CD1c-positive myeloid dendritic cell (primary cell): ENCODE measurements at regions not wholly inside any gene's neighbourhood (a gene's known extent, or its start where the extent isn't known, plus 50 kb on each side); places are given as distances from the start of the nearest gene placed in this dataset.

ENCODE experiments used
- DNase-seq: peaks from one replicate; pipeline ENCODE4 v3.0.0-alpha.2; 2016; ENCODE audit errors: extremely low spot score

GRCh38 chr1:22315315-22316078, 136.2 kb upstream of the ZBTB40 start:
- no peak for DNase-seq

DNA sequence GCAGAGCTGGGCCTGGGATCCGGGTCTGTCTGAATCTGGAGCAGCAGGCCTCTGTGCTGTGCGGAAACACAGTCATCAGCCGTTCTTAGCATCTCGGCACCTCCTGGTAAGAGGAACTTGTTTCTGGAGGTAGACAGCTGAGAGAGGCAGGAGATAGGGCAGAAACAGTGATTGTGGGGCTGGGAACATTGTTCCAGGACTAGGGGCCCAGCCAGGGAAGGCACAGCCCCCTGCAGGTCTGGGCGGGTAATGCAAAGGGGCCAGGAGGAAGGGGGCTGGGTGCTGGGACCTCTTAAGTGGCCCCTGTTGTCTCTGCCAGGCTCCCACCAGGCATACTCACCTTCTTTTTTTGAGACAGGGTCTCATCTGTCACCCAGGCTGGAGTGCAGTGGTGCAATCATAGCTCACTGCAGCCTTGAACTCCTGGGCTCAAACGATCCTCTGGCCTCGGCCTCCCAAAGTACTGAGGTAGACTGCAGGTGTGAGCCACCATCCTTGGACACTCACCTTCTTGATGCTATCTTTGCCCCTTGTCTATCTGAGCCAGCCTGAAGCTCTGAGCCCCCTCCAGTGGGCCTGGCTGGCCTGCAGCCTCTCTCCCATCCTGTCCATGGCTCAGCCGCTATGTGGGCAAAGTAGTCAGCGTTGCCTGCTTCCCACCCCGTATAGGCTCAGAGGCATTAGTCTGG, 134.3 kb upstream of the ZBTB40 start:
- no peak for DNase-seq

GRCh38 chr1:22317920-22318243, 133.8 kb upstream of the ZBTB40 start:
- DNase-seq: no peak

GRCh38 chr1:22318279-22318981, 133.2 kb upstream of the ZBTB40 start:
- DNase-seq: no peak

- DNase-seq: no peak
Measured at GRCh38 chr1:22319608-22320007, 132.0 kb upstream of the ZBTB40 start.

DNA sequence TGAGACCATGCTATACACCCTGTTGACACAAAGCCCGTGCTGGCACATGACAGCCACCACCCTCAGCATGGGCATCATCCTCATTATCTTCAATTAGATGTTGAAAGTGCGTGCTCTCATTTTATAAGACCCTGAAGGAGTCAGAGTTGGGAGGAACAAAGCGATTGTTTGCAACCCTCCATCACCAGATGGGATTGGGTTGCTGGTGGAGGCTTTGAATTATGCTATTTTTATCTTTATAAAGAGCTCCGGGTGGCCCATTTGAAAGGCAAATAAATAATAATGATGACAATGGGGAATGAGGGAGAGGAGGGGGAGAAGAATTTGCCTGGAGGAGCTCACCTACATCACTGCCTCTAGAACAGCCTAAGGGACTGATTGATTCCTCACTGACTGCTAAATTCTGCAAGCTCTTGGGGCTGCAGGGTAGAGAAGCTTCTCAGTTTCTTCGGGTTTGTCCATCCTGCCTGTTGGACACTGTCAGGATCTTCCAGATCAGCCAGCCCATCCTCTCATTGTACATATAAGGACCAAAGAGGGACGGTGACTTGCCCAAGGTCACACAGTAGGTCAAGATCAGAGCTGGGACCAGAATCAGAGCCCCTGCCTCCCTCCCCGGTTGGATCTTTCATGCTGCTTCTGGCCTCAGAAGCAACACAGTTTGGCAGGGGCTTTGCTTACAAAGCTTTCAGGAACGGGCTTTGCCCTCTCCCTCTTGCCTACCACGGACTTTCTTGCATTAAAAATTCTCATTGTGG, 130.9 kb upstream of the ZBTB40 start:
- DNase-seq: no peak

DNA sequence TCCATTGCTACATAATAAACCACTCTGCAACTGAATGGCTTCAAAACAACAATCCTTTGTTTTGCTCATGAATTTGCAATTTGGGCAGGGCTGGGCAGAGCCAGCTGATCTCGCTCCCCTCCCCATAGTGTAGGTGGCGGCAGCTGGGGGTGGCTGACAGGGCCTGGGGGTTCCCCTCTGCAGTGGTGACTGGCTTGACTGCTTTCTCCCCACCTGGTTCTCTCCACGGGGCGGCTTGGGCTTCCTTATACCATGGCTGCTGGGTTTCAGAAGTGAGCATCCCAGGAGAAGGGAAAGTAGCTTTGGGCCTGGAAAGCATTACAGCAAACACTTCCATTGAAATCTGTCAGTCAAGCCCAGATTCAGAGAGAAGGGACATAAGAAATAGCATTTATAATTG, 129.7 kb upstream of the ZBTB40 start:
- DNase-seq: no peak

DNA sequence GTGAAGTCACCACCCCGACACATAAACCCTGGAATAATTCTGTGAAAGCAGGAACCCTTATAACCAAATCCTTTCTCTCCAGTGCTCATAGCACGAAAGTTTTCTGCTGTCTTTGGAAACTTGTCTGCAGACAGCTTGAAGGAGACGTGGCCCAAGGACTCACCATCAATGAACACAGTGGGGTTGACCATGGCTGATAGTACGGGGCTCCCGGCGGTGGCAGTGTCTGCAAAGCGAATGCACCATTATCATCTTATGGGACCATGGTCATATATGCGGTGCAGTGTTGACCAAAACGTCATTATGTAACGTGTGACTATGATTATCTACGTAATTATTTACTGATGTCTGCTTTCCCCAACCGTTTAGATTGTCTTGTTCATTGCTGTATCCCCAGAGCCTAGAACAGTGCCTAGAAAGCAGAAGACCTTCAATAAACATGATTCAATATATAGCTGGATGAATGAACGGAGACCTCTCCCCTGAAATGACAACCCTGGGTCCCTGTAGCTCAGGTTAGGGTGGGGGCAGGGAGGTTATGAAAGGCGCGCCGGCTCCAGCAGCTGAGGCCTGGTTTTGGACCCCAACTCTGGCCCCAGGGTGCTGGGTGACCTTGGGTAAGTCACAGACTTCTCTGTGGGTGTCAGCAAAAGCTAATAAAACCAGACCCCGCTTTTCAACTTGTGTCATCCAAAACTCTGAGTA, 128.4 kb upstream of the ZBTB40 start:
- no peak for DNase-seq

- DNase-seq: no peak
Measured at GRCh38 chr1:22323846-22324504, 127.7 kb upstream of the ZBTB40 start.

DNA sequence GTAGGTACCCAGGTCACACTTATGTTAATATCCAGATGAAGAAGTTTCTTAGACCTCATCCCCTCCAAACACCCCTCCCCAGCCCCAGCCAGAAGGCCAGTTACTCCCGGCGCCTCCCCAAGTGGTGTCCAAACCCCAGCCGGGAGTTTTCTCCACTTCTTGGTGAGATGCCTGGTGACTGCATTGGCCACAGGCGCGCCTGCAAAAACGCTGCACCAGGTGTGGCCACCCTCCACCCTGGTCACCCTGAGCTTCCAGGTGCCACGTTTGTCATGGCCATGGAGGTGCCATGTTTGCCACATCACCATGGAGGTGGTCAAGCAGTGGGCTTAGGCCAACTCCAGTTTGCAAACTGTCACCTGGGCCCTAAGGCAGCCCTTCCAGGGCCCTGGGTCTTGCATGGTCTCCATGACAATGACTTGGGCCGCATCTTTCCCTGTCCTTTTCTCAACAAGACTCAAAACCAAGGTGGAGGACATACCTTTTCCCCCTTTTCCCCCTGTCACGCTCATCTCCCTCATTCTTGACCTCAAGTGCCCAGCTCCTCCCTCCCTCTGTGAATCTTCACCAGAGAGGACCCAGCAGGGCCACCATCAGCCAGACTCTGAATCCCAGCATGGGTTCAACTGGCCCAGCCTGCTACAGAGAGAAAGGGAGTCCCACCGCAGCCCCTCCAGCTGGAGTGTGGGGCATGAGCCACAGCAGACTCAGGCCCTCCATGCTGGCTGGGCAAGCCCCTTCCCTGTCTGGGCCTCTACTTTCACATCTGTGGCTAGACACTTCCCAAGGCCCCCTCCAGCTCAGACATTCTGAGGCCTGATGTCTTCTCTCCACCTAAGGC, 125.9 kb upstream of the ZBTB40 start:
- DNase-seq: no peak

DNA sequence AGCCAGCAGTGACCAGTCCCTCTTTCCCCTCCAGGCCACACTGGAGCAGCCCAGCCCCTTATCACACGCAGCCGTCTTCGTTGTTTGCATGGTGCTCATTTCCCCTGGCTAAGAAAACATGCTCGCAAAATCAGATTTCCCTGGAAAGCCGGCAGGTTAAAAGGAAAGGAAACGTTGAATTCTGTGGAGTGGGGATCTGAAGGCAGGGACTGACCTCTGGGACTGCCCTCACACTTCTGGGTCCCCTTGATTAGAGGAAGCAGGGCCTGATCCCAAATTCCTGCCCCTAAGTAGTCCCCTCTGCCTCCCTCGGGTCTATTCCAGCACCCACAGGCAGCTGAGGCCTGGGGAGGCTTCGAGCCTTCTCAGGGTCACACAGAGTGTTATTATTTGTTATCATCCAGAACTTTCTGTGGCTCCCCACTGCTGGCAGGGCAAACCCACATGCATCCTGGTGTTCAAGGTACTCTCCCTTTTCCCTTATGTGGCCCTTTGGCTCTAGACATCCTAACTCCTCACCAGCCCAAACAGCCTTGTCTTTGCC, 125.2 kb upstream of the ZBTB40 start:
- no peak for DNase-seq

GRCh38 chr1:22326931-22327330, 124.7 kb upstream of the ZBTB40 start:
- no peak for DNase-seq

DNA sequence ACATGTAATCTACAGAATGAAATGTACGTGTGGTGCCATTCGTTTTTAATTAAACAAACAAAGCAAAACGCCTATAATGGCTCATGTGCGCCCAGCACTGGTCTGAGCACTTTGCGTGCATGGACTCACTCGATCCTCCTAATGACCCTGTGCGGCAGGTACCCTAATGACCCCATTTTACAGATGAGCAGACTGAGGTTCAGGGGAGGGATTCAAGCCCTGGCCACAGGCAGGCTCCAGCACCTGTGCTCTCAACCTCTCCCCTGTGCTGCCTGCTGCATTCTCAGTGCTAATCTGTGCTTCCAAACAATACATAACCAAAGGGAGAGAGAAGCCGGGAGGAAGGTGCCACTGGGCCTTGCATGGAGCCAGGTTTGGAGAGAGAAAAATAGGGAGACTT, 124.2 kb upstream of the ZBTB40 start:
- no peak for DNase-seq

DNA sequence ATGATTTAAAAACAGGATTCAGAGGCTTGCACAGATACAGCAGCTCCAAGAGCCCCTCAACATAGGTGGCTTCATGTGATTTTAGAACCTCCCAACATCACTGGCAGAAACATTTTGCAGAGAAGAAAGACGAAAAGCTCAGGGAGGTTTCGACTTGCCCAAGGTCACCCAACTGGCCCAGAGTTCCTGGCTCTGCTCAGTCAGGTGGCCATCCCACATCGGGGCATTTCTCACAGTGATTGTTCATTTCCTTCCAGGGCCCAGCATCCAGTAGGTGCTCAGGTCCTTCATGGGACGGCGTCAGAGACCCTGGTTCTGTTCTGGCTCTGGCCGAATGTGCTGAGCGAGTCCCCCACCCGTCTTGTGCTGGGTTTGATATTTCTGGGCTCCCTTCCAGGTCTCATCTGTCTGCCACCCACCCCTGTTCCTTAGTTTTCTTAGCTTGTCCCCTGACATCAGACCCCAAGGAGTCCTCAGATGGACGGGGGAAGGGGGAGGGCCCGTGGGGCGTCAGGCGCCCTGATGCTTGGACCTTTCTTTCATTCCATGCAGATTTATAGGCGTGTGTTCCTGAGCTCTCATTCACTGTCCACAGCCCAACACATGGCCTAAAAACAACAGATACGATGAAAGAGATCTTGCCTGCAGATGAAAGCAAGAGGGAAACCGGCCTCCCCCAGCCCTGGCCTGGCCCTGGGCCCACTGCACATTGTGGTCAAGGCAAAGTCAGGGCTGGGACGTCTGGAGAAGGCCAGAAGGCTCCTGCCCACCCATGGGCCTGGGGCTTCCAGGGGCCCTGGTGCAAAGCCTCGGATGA, 123.1 kb upstream of the ZBTB40 start:
- DNase-seq: no peak

- DNase-seq: no peak
Measured at GRCh38 chr1:22329148-22329515, 122.5 kb upstream of the ZBTB40 start.

GRCh38 chr1:22330092-22330759, 121.4 kb upstream of the ZBTB40 start:
- DNase-seq: no peak

DNA sequence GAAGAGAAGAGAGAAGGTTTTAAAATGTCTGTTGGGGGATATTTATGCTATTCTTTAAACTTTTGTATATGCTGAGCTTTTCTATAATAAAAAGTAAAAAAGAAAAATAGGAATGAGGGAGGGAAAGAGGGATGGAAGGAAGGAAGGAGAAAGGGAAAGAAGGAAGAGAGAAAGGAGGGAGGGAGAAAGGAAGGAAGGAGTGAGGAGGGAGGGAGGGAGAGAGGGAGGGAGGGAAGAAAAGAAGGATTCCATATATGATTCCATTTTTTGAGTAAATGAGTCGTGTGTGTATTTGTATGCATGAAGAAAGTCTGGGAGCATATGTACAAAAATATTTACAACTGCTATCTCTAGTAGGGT, 120.9 kb upstream of the ZBTB40 start:
- no peak for DNase-seq

DNA sequence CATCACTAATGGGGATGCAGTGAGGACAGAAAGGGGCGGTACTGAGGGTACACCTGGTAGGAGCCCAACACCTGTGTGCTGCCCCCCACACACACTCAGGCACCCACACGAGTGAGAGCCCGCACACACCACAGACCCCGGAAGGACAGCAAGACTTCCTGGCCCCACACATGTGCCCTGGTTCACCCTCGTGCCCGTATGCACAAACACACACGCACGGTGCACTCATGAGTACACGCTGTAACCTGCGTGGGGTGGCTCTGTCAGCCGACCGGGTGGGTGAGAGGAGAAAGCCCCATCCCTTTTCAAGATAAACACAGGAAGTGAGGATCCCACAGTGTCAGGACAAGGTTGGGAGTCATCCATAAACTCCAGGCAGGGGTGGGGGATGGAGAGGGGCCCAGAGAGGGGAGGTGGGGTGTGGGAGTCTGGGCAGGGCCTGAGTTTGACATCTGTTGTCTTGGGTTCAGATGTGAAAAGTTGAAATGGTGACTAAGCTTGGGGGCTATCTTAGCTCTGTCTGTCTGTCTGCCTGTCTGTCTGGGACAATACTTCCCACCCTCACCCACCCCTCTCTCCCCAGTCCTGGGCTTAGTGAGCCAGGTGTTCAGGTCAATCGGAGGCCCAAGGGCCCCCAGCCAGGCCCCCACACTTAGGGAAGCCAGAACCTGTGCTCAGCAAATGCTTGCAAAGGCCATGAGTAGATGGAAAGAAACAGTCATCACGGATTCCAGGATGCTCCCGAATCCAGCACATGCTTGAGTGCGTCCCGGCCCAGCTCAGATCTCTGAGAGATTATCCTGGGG, 119.8 kb upstream of the ZBTB40 start:
- no peak for DNase-seq
